HCT116 (cell line): ENCODE measurements at regions not wholly inside any gene's neighbourhood (a gene's known extent, or its start where the extent isn't known, plus 50 kb on each side); places are given as distances from the start of the nearest gene placed in this dataset.

Experiments used
- CBX3 ChIP-seq: IDR thresholded peaks from 2 replicates; pipeline ENCODE4 v1.6.1; 2012; ENCODE audit warnings: low read depth
- CEBPB ChIP-seq: IDR thresholded peaks from 2 replicates; pipeline ENCODE4 v1.6.1; 2012; ENCODE audit warnings: low read depth
- CTCF ChIP-seq, 3 experiments: fragments of 200-600 bp in 1 of 3; sonication (generic) in 1 of 3; IDR thresholded peaks in 2 of 3; conservative IDR thresholded peaks in 1 of 3; 2 replicates each; pipeline ENCODE4 v1.5.1; 2012 to 2017; ENCODE audit warnings: low read depth in 2 of 3, low read length in 2 of 3, antibody characterized with exemption in 1 of 3, borderline replicate concordance in 1 of 3, control low read depth in 1 of 3, mild to moderate bottlenecking in 1 of 3, mixed read lengths in 1 of 3, mixed run types in 1 of 3, moderate library complexity in 1 of 3; ENCODE audit not compliant: insufficient read depth in 1 of 3
- EZH2phosphoT487 ChIP-seq: fragments of 200-600 bp; IDR thresholded peaks from 2 replicates; pipeline ENCODE4 v1.6.1; 2018; ENCODE audit warnings: antibody characterized with exemption, borderline replicate concordance
- POLR2A ChIP-seq: IDR thresholded peaks from 2 replicates; pipeline ENCODE4 v1.7.0; 2011; ENCODE audit warnings: borderline replicate concordance; ENCODE audit not compliant: insufficient read depth, insufficient read length; ENCODE audit errors: extremely low read depth
- POLR2AphosphoS5 ChIP-seq: IDR thresholded peaks from 2 replicates; pipeline ENCODE4 v1.6.1; 2011; ENCODE audit warnings: mild to moderate bottlenecking, low read depth, low read length, moderate library complexity
- REST ChIP-seq: IDR thresholded peaks from 2 replicates; pipeline ENCODE4 v1.6.1; 2012; ENCODE audit warnings: low read depth
- ZFX ChIP-seq: fragments of 450-650 bp; IDR thresholded peaks from 2 replicates; pipeline ENCODE4 v1.6.1; 2017
- ZNF274 ChIP-seq: fragments of 200-500 bp; sonication (Bioruptor generic); IDR thresholded peaks from 2 replicates; pipeline ENCODE4 v1.6.1; 2014; ENCODE audit warnings: mild to moderate bottlenecking, low read depth, low read length, inconsistent platforms

- TF ChIP-seq POLR2A (no peak), CTCF (IDR thresholded peaks at IDR 0.05 in 2 of 3, conservative IDR thresholded peaks at IDR 0.05 in 1 of 3; ENCODE audit: borderline replicate concordance in 1 of 3, insufficient read depth in 1 of 3, low read depth in 2 of 3, low read length in 2 of 3) (no peak), EZH2phosphoT487 (no peak), POLR2AphosphoS5 (no peak), ZFX (no peak), REST (no peak), CEBPB (no peak), CBX3 (no peak), ZNF274 (no peak)
Observed at GRCh38 chr9:102405218-102405867, 589.8 kb upstream of the CYLC2 start.
